C4-2B (cell line): ENCODE measurements at regions not wholly inside any gene's neighbourhood (a gene's known extent, or its start where the extent isn't known, plus 50 kb on each side); places are given as distances from the start of the nearest gene placed in this dataset.

Source experiments
- H3K27ac ChIP-seq: fragments of 450-650 bp; 2 replicates; pipeline ENCODE4 v1.5.1; 2017
- ZFX ChIP-seq: fragments of 450-650 bp; IDR thresholded peaks from 2 replicates; pipeline ENCODE4 v1.6.1; 2017
- TF ChIP-seq, protein P1 (sequence below): fragments of 450-650 bp; conservative IDR thresholded peaks from 2 replicates; pipeline ENCODE4 v1.5.1; 2017; ENCODE audit warnings: mild to moderate bottlenecking

DNA sequence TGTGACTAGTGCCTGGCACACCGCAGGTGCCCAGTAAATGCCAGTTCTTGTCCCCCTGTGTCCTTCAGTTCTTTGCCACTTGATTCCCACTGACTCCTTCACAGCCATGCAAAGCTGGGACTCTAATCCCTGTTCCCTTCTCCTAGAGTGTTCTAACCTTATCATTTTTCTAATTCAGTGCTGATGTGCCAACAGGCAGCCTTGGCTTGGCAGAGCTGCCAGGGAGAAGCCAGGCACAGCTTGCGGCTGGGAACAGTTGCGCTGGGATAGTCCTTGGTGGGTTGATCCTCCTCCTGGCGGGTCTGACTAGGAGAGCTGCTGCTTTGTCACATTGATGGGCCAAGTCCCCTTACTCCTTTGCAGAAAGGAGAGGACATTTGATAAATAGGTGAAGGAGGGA is 654.2 kb downstream of the HS3ST4 start:
- TF ChIP-seq, protein P1, sequence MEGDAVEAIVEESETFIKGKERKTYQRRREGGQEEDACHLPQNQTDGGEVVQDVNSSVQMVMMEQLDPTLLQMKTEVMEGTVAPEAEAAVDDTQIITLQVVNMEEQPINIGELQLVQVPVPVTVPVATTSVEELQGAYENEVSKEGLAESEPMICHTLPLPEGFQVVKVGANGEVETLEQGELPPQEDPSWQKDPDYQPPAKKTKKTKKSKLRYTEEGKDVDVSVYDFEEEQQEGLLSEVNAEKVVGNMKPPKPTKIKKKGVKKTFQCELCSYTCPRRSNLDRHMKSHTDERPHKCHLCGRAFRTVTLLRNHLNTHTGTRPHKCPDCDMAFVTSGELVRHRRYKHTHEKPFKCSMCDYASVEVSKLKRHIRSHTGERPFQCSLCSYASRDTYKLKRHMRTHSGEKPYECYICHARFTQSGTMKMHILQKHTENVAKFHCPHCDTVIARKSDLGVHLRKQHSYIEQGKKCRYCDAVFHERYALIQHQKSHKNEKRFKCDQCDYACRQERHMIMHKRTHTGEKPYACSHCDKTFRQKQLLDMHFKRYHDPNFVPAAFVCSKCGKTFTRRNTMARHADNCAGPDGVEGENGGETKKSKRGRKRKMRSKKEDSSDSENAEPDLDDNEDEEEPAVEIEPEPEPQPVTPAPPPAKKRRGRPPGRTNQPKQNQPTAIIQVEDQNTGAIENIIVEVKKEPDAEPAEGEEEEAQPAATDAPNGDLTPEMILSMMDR, result no peak
- TF ChIP-seq ZFX, result no peak
- H3K27ac ChIP-seq, result no peak overlapping the region

DNA sequence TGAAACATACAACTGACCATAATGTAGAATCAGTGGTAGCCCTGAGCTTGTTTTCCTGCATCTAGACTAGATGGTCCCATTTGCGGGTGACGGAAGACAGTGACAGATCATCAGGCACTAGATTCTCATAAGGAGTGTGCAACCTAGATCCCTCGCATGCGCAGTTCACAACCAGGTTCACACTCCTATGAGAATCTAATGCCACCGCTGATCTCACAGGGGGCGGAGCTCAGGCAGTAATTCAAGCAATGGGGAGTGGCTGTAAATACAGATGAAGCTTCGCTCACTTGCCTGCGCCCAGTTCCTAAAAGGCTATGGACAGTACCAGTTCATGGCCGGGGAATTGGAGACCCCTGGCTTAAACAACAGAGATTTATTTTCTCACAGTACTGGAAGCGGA is 656.3 kb downstream of the HS3ST4 start:
- no peak overlapping the region for H3K27ac ChIP-seq
- no peak for TF ChIP-seq ZFX
- TF ChIP-seq, protein P1, result no peak

DNA sequence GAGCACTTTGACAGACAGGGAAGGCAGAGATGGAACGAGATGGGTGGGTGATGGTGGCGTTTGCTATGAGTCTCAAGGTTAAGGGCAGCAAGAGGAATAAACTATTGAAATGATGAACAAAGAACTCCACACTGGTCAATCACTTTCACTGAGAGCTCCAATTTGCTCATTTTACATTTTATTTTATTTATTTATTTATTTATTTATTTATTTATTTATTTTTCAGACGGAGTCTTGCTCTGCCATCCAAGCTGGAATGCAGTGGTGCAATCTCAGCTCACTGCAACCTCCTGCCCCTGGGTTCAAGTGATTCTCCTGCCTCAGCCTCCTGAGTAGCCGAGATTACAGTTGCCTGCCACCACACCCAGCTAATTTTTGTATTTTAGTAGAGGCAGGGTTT is 669.1 kb downstream of the HS3ST4 start:
- H3K27ac ChIP-seq, result no peak overlapping the region
- TF ChIP-seq, protein P1, result no peak
- no peak for TF ChIP-seq ZFX

DNA sequence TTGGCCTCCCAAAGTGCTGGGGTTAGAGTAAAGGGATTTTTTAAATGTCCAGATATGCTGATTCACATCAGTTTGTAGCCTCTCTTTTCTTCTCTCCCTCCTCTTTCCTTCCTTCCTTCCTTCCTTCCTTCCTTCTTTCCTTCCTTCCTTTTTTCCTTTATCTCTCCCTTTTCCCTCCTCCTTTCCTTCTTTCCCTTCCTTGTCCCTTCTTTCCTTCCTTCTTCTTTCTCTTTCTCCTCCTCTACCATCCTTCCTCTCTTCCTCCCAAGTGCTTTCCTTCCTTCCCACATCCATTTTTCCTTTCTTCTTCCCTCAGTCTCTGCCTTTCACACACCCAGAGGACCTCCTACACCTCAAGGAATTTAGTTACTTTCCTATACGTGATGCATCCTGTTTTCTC is 671.8 kb downstream of the HS3ST4 start:
- no peak overlapping the region for H3K27ac ChIP-seq
- TF ChIP-seq ZFX, result no peak
- TF ChIP-seq, protein P1, result no peak

DNA sequence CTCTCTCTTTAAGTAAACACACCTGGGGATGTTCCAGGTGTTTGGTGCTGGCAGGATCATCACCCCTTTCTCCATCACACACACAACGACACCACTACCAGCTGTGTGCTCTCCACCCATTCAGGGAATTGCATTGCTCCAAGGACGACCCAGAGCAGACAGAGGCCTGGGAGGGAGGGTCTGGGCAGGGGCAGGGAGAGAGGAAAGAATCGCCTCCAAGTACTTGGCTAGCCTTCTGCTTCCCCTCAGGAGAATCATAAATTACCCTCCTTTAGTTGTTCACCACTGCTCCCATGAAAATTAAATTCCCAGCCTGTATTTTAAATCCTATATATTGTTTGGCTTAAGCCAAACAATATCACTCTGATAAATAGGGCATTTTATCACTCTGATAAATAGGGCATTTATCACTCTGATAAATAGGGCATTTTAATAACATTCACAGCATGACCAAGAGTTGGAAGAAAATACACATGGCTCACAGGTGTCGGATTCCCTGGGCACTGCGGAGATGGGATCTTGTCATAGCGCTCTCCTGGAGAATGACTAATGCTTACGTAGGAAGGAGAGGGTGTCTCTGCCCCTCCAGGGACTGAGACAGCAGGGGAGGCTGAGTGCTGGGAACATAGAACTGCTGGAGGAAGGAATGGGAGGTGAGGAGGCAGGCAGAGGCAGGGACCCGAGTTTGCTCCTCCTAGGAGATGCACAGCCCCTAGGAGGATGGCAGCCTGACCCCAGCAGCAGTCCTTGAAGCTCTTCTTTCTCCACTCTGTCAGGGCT is 673.6 kb downstream of the HS3ST4 start:
- TF ChIP-seq, protein P1, result no peak
- TF ChIP-seq ZFX, result no peak
- H3K27ac ChIP-seq, result no peak overlapping the region

DNA sequence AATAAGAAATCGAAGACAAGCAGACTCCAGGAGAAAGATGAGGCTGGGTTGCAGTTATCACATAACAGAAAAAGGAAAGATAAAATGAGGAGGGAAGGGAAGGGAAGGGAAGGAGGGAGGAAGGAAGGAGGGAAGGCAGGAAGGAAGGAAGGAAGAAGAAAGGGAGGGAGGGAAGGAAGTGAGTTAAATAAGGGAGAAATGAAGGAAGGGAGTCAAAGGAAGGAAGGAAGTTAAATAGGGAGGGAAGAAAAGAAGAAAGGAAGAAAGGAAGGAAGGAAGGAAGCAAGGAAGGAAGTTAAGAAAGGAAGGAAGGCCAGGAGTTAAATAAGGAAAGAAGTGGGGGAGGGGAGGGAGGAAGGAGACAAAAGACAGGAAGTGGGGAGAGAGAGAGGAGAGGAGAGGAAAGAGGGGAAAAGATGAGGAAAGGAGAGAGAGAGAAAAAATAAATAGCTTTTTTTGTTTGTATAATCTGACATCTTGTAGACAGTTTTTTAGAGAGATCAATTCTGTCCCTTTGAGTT is 679.6 kb downstream of the HS3ST4 start:
- H3K27ac ChIP-seq, result no peak overlapping the region
- no peak for TF ChIP-seq ZFX
- TF ChIP-seq, protein P1, result no peak

DNA sequence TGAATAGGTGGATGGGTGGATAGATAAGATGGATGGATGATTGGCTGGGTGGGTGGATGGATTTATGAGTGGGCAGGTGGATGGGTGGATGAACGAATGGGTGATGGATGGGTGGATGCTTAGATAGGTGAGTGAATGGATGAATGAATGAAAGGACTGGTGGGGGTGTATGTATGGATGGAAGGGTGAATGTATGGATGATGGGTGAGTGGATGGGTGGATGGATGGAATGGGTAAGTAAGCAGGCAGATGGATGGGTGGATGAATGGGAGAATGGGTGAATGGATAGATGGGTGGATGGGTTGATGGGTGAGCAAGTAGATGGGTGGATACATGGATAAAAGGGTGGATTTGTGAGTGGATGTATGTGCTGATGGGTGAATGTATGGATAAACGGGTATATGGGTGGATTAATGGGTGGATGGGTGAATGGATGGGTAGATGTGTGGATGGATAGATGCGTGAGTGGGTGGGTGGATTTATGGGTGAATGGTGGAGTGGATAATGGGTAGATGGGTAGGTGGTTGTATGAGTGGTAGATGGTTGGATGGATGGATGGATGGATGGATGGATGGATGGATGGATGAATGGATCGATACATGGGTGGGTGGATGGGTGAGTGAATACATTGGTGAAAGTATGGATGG is 682.6 kb downstream of the HS3ST4 start:
- no peak overlapping the region for H3K27ac ChIP-seq
- TF ChIP-seq, protein P1, result no peak
- no peak for TF ChIP-seq ZFX
